Endothelial cell of umbilical vein (primary cell): ENCODE measurements at regions not wholly inside any gene's neighbourhood (a gene's known extent, or its start where the extent isn't known, plus 50 kb on each side); places are given as distances from the start of the nearest gene placed in this dataset.

Source experiments
- BruUV-seq: library from RNA; stranded (reverse); fragments of 400-500 nt; replicated peaks from 2 replicates; lab custom pipeline; 2021; lab: Mats Ljungman, UMichigan
- CTCF ChIA-PET: fragments of 300-600, 350-600 bp; sonication (Branson Sonifier 250); formaldehyde crosslinking; loops from one replicate; lab custom pipeline; 2021; ENCODE audit warnings: antibody characterized with exemption, inconsistent platforms; lab: Charles Lee
- POLR2A ChIA-PET: fragments of 300-600, 350-600 bp; sonication (Branson Sonifier 250); formaldehyde crosslinking; loops from one replicate; lab custom pipeline; 2021; ENCODE audit warnings: antibody characterized with exemption, inconsistent platforms; lab: Charles Lee
- DNase-seq: peaks from one replicate; pipeline ENCODE4 v3.0.0-alpha.2; 2011; ENCODE audit warnings: low read depth, low spot score
- FAIRE-seq: peaks from 2 replicates; lab custom pipeline; 2011; peaks lifted over from hg19 to GRCh38; lab: Jason Lieb, UNC
- H2AFZ ChIP-seq: 2 replicates; pipeline ENCODE4 v1.6.0; 2012; ENCODE audit warnings: low read depth, low read length, control low read depth, inconsistent platforms
- H3K27ac ChIP-seq: 2 replicates; pipeline ENCODE4 v1.5.1; 2011; ENCODE audit warnings: low read depth, mild to moderate bottlenecking, control low read depth, low read length, moderate library complexity; ENCODE audit not compliant: insufficient read depth
- H3K27me3 ChIP-seq, 2 experiments: 2 replicates each; pipeline versions ENCODE4 v1.6.0 to v1.6.1; 2011; ENCODE audit warnings: low read length in 2 of 2, mixed read lengths in 1 of 2; ENCODE audit not compliant: control insufficient read depth in 2 of 2, insufficient read depth in 2 of 2
- H3K36me3 ChIP-seq, 2 experiments: 2 replicates in 1 of 2; 3 replicates in 1 of 2; pipeline ENCODE4 v1.5.1; 2011; ENCODE audit warnings: low read length in 2 of 2, mild to moderate bottlenecking in 1 of 2, moderate library complexity in 1 of 2; ENCODE audit not compliant: control insufficient read depth in 2 of 2, insufficient read depth in 2 of 2; ENCODE audit errors: extremely low read depth in 1 of 2
- H3K4me1 ChIP-seq: 3 replicates; pipeline ENCODE4 v1.5.1; 2011; ENCODE audit warnings: mild to moderate bottlenecking, low read length; ENCODE audit not compliant: control insufficient read depth, insufficient read depth; ENCODE audit errors: extremely low read depth
- H3K4me2 ChIP-seq: 2 replicates; pipeline ENCODE4 v1.6.1; 2011; ENCODE audit warnings: low read length, control low read depth, mixed read lengths; ENCODE audit not compliant: insufficient read depth
- H3K4me3 ChIP-seq, 3 experiments: fragments of 200-600 bp in 1 of 3; sonication (generic), shearing (Covaris generic) in 1 of 3; replicated peaks in 1 of 3; 2 replicates each; pipeline ENCODE4 v1.5.1; 2011 to 2016; ENCODE audit warnings: control low read depth in 3 of 3, low read length in 3 of 3, mild to moderate bottlenecking in 2 of 3, inconsistent platforms in 1 of 3, low read depth in 1 of 3, moderate library complexity in 1 of 3; ENCODE audit not compliant: insufficient read depth in 1 of 3
- H3K79me2 ChIP-seq: 2 replicates; pipeline ENCODE4 v1.6.0; 2012; ENCODE audit warnings: low read length, inconsistent platforms; ENCODE audit not compliant: control insufficient read depth, insufficient read depth
- H3K9ac ChIP-seq: replicated peaks from 2 replicates; pipeline ENCODE3; 2011; ENCODE audit warnings: low read length, control low read depth; ENCODE audit not compliant: insufficient read depth; ENCODE audit errors: extremely low read depth
- H3K9me1 ChIP-seq: replicated peaks from 3 replicates; pipeline ENCODE4 v1.6.0; 2011; ENCODE audit warnings: mild to moderate bottlenecking, low read length; ENCODE audit not compliant: control insufficient read depth, insufficient read depth; ENCODE audit errors: extremely low read depth
- H3K9me3 ChIP-seq: replicated peaks from 2 replicates; pipeline ENCODE4 v1.5.1; 2012; ENCODE audit warnings: low read length, inconsistent platforms; ENCODE audit not compliant: control insufficient read depth, insufficient read depth
- H4K20me1 ChIP-seq: replicated peaks from 2 replicates; pipeline ENCODE3; 2011; ENCODE audit warnings: mild to moderate bottlenecking, low read length; ENCODE audit not compliant: control insufficient read depth, insufficient read depth; ENCODE audit errors: extremely low read depth
- CTCF ChIP-seq, 2 donors: IDR thresholded peaks; 1 replicate in 1 of 2; 2 replicates in 1 of 2; pipeline ENCODE4 v1.5.1; 2011; ENCODE audit warnings: low read length in 2 of 2, mild to moderate bottlenecking in 2 of 2, moderate library complexity in 2 of 2, control low read depth in 1 of 2, inconsistent platforms in 1 of 2, low read depth in 1 of 2; ENCODE audit not compliant: insufficient read depth in 1 of 2; ENCODE audit errors: extremely low read depth in 1 of 2
- EZH2 ChIP-seq: IDR thresholded peaks from 2 replicates; pipeline ENCODE4 v1.6.1; 2012; ENCODE audit warnings: borderline replicate concordance, low read depth, mild to moderate bottlenecking, moderate library complexity, low read length, inconsistent platforms; ENCODE audit not compliant: severe bottlenecking
- FOS ChIP-seq: IDR thresholded peaks from 2 replicates; pipeline ENCODE4 v1.6.1; 2011; ENCODE audit warnings: mild to moderate bottlenecking, low read length, moderate library complexity, borderline replicate concordance; ENCODE audit not compliant: insufficient read depth
- GATA2 ChIP-seq: IDR thresholded peaks from 2 replicates; pipeline ENCODE4 v1.7.0; 2011; ENCODE audit warnings: low read depth, mild to moderate bottlenecking, moderate library complexity, mixed read lengths, low read length; ENCODE audit not compliant: insufficient read length, insufficient read depth
- JUN ChIP-seq: IDR thresholded peaks from 2 replicates; pipeline ENCODE4 v1.6.1; 2011; ENCODE audit warnings: borderline replicate concordance, low read depth; ENCODE audit not compliant: insufficient read length, insufficient read depth
- MAX ChIP-seq: IDR thresholded peaks from 2 replicates; pipeline ENCODE4 v1.6.1; 2011; ENCODE audit not compliant: insufficient read depth, insufficient read length
- MYC ChIP-seq: IDR thresholded peaks from one replicate; pipeline ENCODE4 v1.6.1; 2011; ENCODE audit warnings: mild to moderate bottlenecking, low read depth, low read length
- POLR2A ChIP-seq: IDR thresholded peaks from 2 replicates; pipeline ENCODE4 v1.6.1; 2012; ENCODE audit warnings: low read depth, mild to moderate bottlenecking, control low read depth, low read length
- POLR2AphosphoS5 ChIP-seq: IDR thresholded peaks from 2 replicates; pipeline ENCODE4 v1.6.1; 2012; ENCODE audit warnings: low read depth, mild to moderate bottlenecking, control low read depth, low read length, moderate library complexity; ENCODE audit not compliant: insufficient read depth
- dilution Hi-C: fragments of 300-500 bp; cut with MboI; formaldehyde crosslinking; loops from one replicate; pipeline ENCODE4 v1.15.0; 2019; ENCODE audit warnings: low sequenced_read_pairs; ENCODE audit not compliant: extremely low pct_ligation_motif_present
- intact Hi-C: fragments of 100-400 bp; cut with micrococcal nuclease; formaldehyde crosslinking; loops from one replicate; pipeline ENCODE4 v1.10.0; 2022

- H3K4me3 ChIP-seq, result no peak overlapping the region
- intact Hi-C loops (no loop called here), dilution Hi-C loops (no loop called here)
- H3K4me1 ChIP-seq, result no peaks in the 10 kb centered on the region
- DNase-seq (no peak), FAIRE-seq (no peak)
- TF ChIP-seq FOS (no peak), POLR2A (no peak), CTCF (IDR thresholded peaks at IDR 0.05; ENCODE audit: extremely low read depth in 1 of 2, insufficient read depth in 1 of 2, low read depth in 1 of 2, low read length in 2 of 2) (no peak), JUN (no peak), MYC (no peak), MAX (no peak), POLR2AphosphoS5 (no peak), GATA2 (no peak), EZH2 (no peak)
- H4K20me1 ChIP-seq, result no peaks in the 10 kb centered on the region
- H3K27me3 ChIP-seq, result no peaks in the 10 kb centered on the region
- H3K36me3 ChIP-seq, result no peaks in the 10 kb centered on the region
- no peaks in the 10 kb centered on the region for H3K79me2 ChIP-seq
- H3K9ac ChIP-seq, result no peak overlapping the region
- peaks cover 4% of the 10 kb centered on the region for H3K9me3 ChIP-seq
- ChIA-PET CTCF (no interaction called here), POLR2A (no interaction called here)
- H3K9me1 ChIP-seq, result no peaks in the 10 kb centered on the region
- no peak overlapping the region for H2AFZ ChIP-seq
- H3K27ac ChIP-seq, result no peak overlapping the region
- no TSS peak for BruUV-seq
- no peak overlapping the region for H3K4me2 ChIP-seq
Measured at GRCh38 chr16:54722210-54722676, 208.4 kb upstream of the IRX5 start.
